ENCODE measurements at regions not wholly inside any gene's neighbourhood (a gene's known extent, or its start where the extent isn't known, plus 50 kb on each side); places are given as distances from the start of the nearest gene placed in this dataset.
A peak's percentile ranks its signal among the peaks of the same experiment; 100 is the strongest.

GRCh38 chr4:130591091-130591490 lies 1495.1 kb downstream of the C4orf33 start:
- Histone ChIP-seq H3K79me2 (no peaks in the 10 kb centered on the region), H3K4me1 (ENCODE audit: insufficient read depth) (no peaks in the 10 kb centered on the region), H4K20me1 (ENCODE audit: insufficient read depth, poor library complexity, severe bottlenecking) (no peaks in the 10 kb centered on the region), H3K9me2 (replicated peaks; ENCODE audit: insufficient read depth) (no peaks in the 10 kb centered on the region), H3K4me2 (no peak overlapping the region), H2AFZ (no peak overlapping the region), H3K9me3 (ENCODE audit: low read depth) (no peaks in the 10 kb centered on the region), H3K4me3 (no peak overlapping the region), H3K27me3 (no peaks in the 10 kb centered on the region), H3K36me3 (replicated peaks; ENCODE audit: insufficient read depth, low read depth) (no peaks in the 10 kb centered on the region), H3K27ac (peak overlapping the region; percentile 53)
- no peak for TF ChIP-seq CTCF (IDR thresholded peaks at IDR 0.05; ENCODE audit: poor library complexity)
- no peak for TF ChIP-seq EZH2phosphoT487 (IDR thresholded peaks at IDR 0.05; ENCODE audit: low read depth, severe bottlenecking, unreplicated experiment)
- no peak for TF ChIP-seq EZH2 (IDR thresholded peaks at IDR 0.05; ENCODE audit: borderline replicate concordance)
- DNase-seq (ENCODE audit: low spot score): no peak
- WGBS (ENCODE audit: low lambda C conversion rate, missing lambda C conversion rate): 87% methylated on average over 2 of the region's 2 CpGs

GRCh38 chr4:130600706-130601105 lies 1504.8 kb downstream of the C4orf33 start:
- Histone ChIP-seq H3K27me3 (no peaks in the 10 kb centered on the region), H3K36me3 (replicated peaks; ENCODE audit: insufficient read depth, low read depth) (no peaks in the 10 kb centered on the region), H4K20me1 (ENCODE audit: insufficient read depth, poor library complexity, severe bottlenecking) (no peaks in the 10 kb centered on the region), H2AFZ (no peak overlapping the region), H3K27ac (no peak overlapping the region), H3K79me2 (no peaks in the 10 kb centered on the region), H3K9me3 (ENCODE audit: low read depth) (no peaks in the 10 kb centered on the region), H3K4me2 (no peak overlapping the region), H3K4me3 (no peak overlapping the region), H3K9me2 (replicated peaks; ENCODE audit: insufficient read depth) (no peaks in the 10 kb centered on the region), H3K4me1 (ENCODE audit: insufficient read depth) (no peaks in the 10 kb centered on the region)
- 75% methylated on average over 4 of the region's 4 CpGs for WGBS (ENCODE audit: low lambda C conversion rate, missing lambda C conversion rate)
- no peak for DNase-seq (ENCODE audit: low spot score)
- TF ChIP-seq EZH2 (IDR thresholded peaks at IDR 0.05; ENCODE audit: borderline replicate concordance) (no peak), EZH2phosphoT487 (IDR thresholded peaks at IDR 0.05; ENCODE audit: low read depth, severe bottlenecking, unreplicated experiment) (no peak), CTCF (IDR thresholded peaks at IDR 0.05; ENCODE audit: poor library complexity) (no peak)

- WGBS (ENCODE audit: low lambda C conversion rate, missing lambda C conversion rate): 93% methylated on average over 3 of the region's 3 CpGs
- no peak overlapping the region for H3K4me3 ChIP-seq
- no peaks in the 10 kb centered on the region for H3K9me2 ChIP-seq (replicated peaks; ENCODE audit: insufficient read depth)
- no peaks in the 10 kb centered on the region for H4K20me1 ChIP-seq (ENCODE audit: insufficient read depth, poor library complexity, severe bottlenecking)
- no peak overlapping the region for H3K4me2 ChIP-seq
- DNase-seq (ENCODE audit: low spot score): no peak
- H3K79me2 ChIP-seq: no peaks in the 10 kb centered on the region
- H3K4me1 ChIP-seq (ENCODE audit: insufficient read depth): no peaks in the 10 kb centered on the region
- H3K36me3 ChIP-seq (replicated peaks; ENCODE audit: insufficient read depth, low read depth): no peaks in the 10 kb centered on the region
- H2AFZ ChIP-seq: no peak overlapping the region
- H3K9me3 ChIP-seq (ENCODE audit: low read depth): no peaks in the 10 kb centered on the region
- H3K27me3 ChIP-seq: no peaks in the 10 kb centered on the region
- no peak for TF ChIP-seq CTCF (IDR thresholded peaks at IDR 0.05; ENCODE audit: poor library complexity)
- no peak for TF ChIP-seq EZH2phosphoT487 (IDR thresholded peaks at IDR 0.05; ENCODE audit: low read depth, severe bottlenecking, unreplicated experiment)
- H3K27ac ChIP-seq: no peak overlapping the region
These were observed 1507.1 kb downstream of the C4orf33 start for GRCh38 chr4:130603043-130603442.

GRCh38 chr4:130608121-130608520 lies 1512.2 kb downstream of the C4orf33 start:
- Histone ChIP-seq H3K36me3 (replicated peaks; ENCODE audit: insufficient read depth, low read depth) (no peaks in the 10 kb centered on the region), H3K79me2 (no peaks in the 10 kb centered on the region), H3K4me2 (no peak overlapping the region), H3K9me3 (ENCODE audit: low read depth) (no peaks in the 10 kb centered on the region), H4K20me1 (ENCODE audit: insufficient read depth, poor library complexity, severe bottlenecking) (no peaks in the 10 kb centered on the region), H2AFZ (no peak overlapping the region), H3K27me3 (no peaks in the 10 kb centered on the region), H3K4me3 (no peak overlapping the region), H3K4me1 (ENCODE audit: insufficient read depth) (no peaks in the 10 kb centered on the region), H3K9me2 (replicated peaks; ENCODE audit: insufficient read depth) (no peaks in the 10 kb centered on the region), H3K27ac (no peak overlapping the region)
- TF ChIP-seq EZH2phosphoT487 (IDR thresholded peaks at IDR 0.05; ENCODE audit: low read depth, severe bottlenecking, unreplicated experiment) (no peak), EZH2 (IDR thresholded peaks at IDR 0.05; ENCODE audit: borderline replicate concordance) (no peak), CTCF (IDR thresholded peaks at IDR 0.05; ENCODE audit: poor library complexity) (no peak)
- 80% methylated on average over 3 of the region's 3 CpGs for WGBS (ENCODE audit: low lambda C conversion rate, missing lambda C conversion rate)
- no peak for DNase-seq (ENCODE audit: low spot score)

Data from hepatocyte (in vitro differentiated cells).